Parathyroid adenoma (tissue), 2 donors: ENCODE measurements at regions not wholly inside any gene's neighbourhood (a gene's known extent, or its start where the extent isn't known, plus 50 kb on each side); places are given as distances from the start of the nearest gene placed in this dataset.
"Not testable (repeated sequence)": the region's sequence is repeated elsewhere in the genome, so short reads cannot be mapped to it uniquely, and the experiment has no call there.

Source experiments
- H2AFZ ChIP-seq: fragments of 300-600 bp; sonication (generic); one replicate; pipeline ENCODE4 v1.7.0; 2017; ENCODE audit warnings: antibody characterized with exemption, mild to moderate bottlenecking
- H3K27ac ChIP-seq: fragments of 300-600 bp; sonication (generic); one replicate; pipeline ENCODE4 v1.7.0; 2017
- H3K27me3 ChIP-seq: fragments of 300-600 bp; sonication (generic); one replicate; pipeline ENCODE4 v1.7.0; 2017; ENCODE audit warnings: low read length; ENCODE audit not compliant: control insufficient read depth, insufficient read depth
- H3K36me3 ChIP-seq: fragments of 300-600 bp; sonication (generic); one replicate; pipeline ENCODE4 v1.7.0; 2017; ENCODE audit warnings: low read length; ENCODE audit not compliant: control insufficient read depth, insufficient read depth
- H3K4me1 ChIP-seq: fragments of 300-600 bp; sonication (generic); one replicate; pipeline ENCODE4 v1.7.0; 2017; ENCODE audit warnings: control low read depth
- H3K4me2 ChIP-seq: fragments of 300-600 bp; sonication (generic); one replicate; pipeline ENCODE4 v1.7.0; 2017; ENCODE audit warnings: low read length
- H3K4me3 ChIP-seq: fragments of 300-600 bp; sonication (generic); one replicate; pipeline ENCODE4 v1.7.0; 2017; ENCODE audit warnings: low read depth, low read length
- H3K79me2 ChIP-seq: fragments of 300-600 bp; sonication (generic); one replicate; pipeline ENCODE4 v1.7.0; 2017; ENCODE audit warnings: control low read depth
- H3K9ac ChIP-seq: fragments of 300-600 bp; sonication (generic); one replicate; pipeline ENCODE4 v1.7.0; 2017; ENCODE audit warnings: mild to moderate bottlenecking
- H3K9me3 ChIP-seq: fragments of 300-600 bp; sonication (generic); one replicate; pipeline ENCODE4 v1.7.0; 2017; ENCODE audit warnings: low read length; ENCODE audit not compliant: control insufficient read depth
- TF ChIP-seq, protein P1 (sequence below): fragments of 300-600 bp; sonication (generic); IDR thresholded peaks from one replicate; pipeline ENCODE4 v1.7.0; 2017; ENCODE audit warnings: antibody characterized with exemption, mild to moderate bottlenecking
- donor health status: primary hyperparathyroidism.

DNA sequence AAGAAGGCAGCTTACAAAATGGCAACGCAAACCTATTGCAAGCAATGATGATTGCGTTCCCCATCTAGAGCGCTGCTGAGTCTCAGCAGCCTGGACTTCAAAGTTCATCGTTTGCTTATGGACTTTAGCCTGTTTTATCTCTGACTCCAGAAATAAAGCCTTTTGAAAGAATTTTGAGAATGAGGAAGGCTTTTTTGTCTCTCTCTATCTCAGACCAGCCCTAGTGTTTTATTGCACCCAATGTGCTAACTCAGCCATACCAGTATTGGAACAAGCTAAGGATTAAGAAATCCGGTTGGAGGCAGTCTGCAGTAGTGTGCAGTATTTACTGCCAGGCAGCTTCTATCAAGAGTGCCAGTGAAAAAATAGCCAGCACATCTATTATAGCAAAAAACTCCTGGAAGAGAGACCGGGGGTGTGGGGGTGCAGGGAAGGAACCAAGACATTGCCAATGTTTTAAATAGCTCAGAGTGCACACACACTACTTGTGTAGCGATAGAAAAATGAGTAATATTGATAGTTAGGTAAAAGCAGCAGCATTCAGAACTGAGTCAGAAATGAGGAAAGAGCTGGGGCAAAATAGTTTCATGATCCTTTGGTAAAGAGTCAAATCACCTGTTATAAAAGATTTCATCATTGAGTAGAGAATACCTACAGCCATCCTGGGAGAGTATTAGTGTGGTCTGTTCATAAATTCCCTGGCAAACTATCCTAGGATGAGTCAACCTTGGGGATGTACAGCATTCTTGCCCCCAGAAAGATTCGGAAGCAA, 219.0 kb downstream of the ZNF608 start:
- H3K27me3 ChIP-seq = no peaks in the 10 kb centered on the region
- TF ChIP-seq, protein P1, sequence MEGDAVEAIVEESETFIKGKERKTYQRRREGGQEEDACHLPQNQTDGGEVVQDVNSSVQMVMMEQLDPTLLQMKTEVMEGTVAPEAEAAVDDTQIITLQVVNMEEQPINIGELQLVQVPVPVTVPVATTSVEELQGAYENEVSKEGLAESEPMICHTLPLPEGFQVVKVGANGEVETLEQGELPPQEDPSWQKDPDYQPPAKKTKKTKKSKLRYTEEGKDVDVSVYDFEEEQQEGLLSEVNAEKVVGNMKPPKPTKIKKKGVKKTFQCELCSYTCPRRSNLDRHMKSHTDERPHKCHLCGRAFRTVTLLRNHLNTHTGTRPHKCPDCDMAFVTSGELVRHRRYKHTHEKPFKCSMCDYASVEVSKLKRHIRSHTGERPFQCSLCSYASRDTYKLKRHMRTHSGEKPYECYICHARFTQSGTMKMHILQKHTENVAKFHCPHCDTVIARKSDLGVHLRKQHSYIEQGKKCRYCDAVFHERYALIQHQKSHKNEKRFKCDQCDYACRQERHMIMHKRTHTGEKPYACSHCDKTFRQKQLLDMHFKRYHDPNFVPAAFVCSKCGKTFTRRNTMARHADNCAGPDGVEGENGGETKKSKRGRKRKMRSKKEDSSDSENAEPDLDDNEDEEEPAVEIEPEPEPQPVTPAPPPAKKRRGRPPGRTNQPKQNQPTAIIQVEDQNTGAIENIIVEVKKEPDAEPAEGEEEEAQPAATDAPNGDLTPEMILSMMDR = no peak
- no peak overlapping the region for H3K4me3 ChIP-seq
- H3K4me2 ChIP-seq = no peak overlapping the region
- H3K27ac ChIP-seq = no peak overlapping the region
- no peaks in the 10 kb centered on the region for H3K4me1 ChIP-seq
- no peaks in the 10 kb centered on the region for H3K36me3 ChIP-seq
- no peak overlapping the region for H2AFZ ChIP-seq
- no peaks in the 10 kb centered on the region for H3K79me2 ChIP-seq
- H3K9ac ChIP-seq = no peak overlapping the region
- no peaks in the 10 kb centered on the region for H3K9me3 ChIP-seq

DNA sequence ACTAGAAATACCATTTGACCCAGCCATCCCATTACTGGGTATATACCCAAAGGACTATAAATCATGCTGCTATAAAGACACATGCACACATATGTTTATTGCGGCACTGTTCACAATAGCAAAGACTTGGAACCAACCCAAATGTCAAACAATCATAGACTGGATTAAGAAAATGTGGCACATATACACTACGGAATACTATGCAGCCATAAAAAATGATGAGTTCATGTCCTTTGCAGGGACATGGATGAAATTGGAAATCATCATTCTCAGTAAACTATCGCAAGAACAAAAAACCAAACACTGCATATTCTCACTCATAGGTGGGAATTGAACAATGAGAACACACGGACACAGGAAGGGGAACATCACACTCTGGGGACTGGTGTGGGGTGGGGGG, 220.4 kb downstream of the ZNF608 start:
- not testable (repeated sequence) for H3K9ac ChIP-seq, H2AFZ ChIP-seq, H3K79me2 ChIP-seq, H3K36me3 ChIP-seq, H3K4me1 ChIP-seq, H3K27ac ChIP-seq, H3K9me3 ChIP-seq, H3K27me3 ChIP-seq, H3K4me2 ChIP-seq, H3K4me3 ChIP-seq

DNA sequence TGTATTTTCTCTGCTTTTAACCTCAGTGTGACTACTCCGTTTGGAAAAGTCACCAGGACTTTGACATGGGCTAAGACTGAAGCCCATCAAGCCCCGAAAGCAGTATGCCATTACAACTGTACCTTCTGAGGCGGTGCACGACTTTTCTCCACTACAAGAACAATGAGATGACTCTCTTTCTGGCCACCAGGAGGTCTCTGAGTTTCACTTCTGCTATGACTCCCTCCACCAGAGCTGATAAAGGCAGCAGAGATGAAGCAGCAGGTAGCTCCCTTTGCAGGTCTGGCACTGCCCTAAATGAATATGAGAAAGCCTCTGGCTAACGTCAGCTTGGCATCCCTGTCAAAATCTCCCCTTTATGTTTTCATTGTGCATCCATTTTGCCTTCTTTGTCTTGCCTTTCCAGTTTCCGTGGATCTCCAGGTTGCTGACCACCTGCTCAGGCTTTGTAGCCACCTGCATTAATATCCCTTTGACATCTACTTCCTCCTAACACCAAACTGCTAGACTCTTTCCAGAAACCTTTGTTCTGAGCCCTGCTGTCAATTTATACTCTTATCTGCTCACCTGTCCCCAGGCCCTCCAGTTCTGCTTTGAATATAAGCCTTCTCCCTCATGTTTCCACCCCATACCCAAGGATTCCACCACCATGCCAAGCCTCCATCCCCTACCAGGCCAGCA, 221.7 kb downstream of the ZNF608 start:
- no peaks in the 10 kb centered on the region for H3K79me2 ChIP-seq
- no peak overlapping the region for H3K27ac ChIP-seq
- no peak overlapping the region for H3K9ac ChIP-seq
- H3K4me1 ChIP-seq = no peaks in the 10 kb centered on the region
- no peaks in the 10 kb centered on the region for H3K36me3 ChIP-seq
- no peak overlapping the region for H3K4me2 ChIP-seq
- no peaks in the 10 kb centered on the region for H3K9me3 ChIP-seq
- H3K4me3 ChIP-seq = no peak overlapping the region
- H3K27me3 ChIP-seq = no peaks in the 10 kb centered on the region
- no peak overlapping the region for H2AFZ ChIP-seq
- TF ChIP-seq, protein P1 = no peak

DNA sequence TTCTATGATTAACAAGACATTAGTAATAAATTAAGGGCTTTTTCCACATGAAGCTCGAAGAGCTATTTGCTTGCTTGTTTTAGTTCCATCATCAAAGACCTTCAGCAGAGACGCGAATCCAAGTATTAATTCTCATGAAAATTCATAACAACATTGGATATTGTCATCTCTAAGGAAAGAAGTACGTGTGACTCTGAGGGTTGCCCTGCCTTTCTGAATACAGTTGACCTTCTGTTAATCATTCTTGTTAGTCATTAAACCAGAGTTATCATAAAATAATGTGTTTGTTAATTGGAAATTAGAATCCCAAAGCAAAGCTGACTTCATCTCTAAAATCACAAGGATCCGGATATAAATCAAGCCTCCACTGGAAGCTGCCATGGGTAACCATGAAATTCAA, 222.5 kb downstream of the ZNF608 start:
- Histone ChIP-seq H3K9ac (no peak overlapping the region), H3K4me1 (no peaks in the 10 kb centered on the region), H3K27me3 (no peaks in the 10 kb centered on the region), H3K27ac (no peak overlapping the region), H2AFZ (no peak overlapping the region), H3K4me2 (no peak overlapping the region), H3K4me3 (no peak overlapping the region), H3K79me2 (no peaks in the 10 kb centered on the region), H3K36me3 (no peaks in the 10 kb centered on the region), H3K9me3 (no peaks in the 10 kb centered on the region)
- TF ChIP-seq, protein P1 = no peak

DNA sequence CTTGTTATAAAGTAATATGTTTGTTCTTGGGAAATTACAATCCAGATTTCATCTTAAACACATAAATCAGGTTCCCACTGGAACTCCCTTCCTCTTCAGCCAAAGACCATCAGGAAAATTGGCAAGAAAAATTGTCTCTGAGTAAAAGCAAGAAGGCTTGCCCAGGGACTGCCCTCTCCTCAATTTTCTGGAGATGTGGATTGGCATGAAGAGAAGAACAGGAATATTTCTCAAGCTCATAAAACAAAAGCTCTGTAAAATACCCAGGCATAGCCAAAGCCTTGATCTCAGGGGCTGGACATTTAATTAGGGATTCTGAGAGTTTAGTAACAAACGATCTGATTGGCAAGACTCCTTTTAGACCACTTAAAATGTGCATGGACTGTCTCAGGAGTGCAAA, 223.4 kb downstream of the ZNF608 start:
- Histone ChIP-seq H3K4me2 (no peak overlapping the region), H3K36me3 (no peaks in the 10 kb centered on the region), H3K9ac (no peak overlapping the region), H3K79me2 (no peaks in the 10 kb centered on the region), H3K4me1 (no peaks in the 10 kb centered on the region), H2AFZ (no peak overlapping the region), H3K27me3 (no peaks in the 10 kb centered on the region), H3K27ac (no peak overlapping the region), H3K4me3 (no peak overlapping the region), H3K9me3 (no peaks in the 10 kb centered on the region)
- TF ChIP-seq, protein P1 = no peak
